ENCODE measurements at regions not wholly inside any gene's neighbourhood (a gene's known extent, or its start where the extent isn't known, plus 50 kb on each side); places are given as distances from the start of the nearest gene placed in this dataset.

- no peaks in the 10 kb centered on the region for H3K4me1 ChIP-seq (ENCODE audit: insufficient read depth)
- no peaks in the 10 kb centered on the region for H3K36me3 ChIP-seq (ENCODE audit: insufficient read depth)
- DNase-seq (ENCODE audit: extremely low spot score): no peak
- 78% methylated on average over 2 of the region's 2 CpGs for WGBS
- no peak overlapping the region for H3K27ac ChIP-seq (ENCODE audit: low read depth)
- no peak overlapping the region for H3K4me3 ChIP-seq (ENCODE audit: low read depth, low read length)
Measured at GRCh38 chr1:34306568-34306967, 129.9 kb downstream of the C1orf94 start.

- H3K36me3 ChIP-seq (ENCODE audit: insufficient read depth): no peaks in the 10 kb centered on the region
- H3K4me3 ChIP-seq (ENCODE audit: low read depth, low read length): no peak overlapping the region
- 43% methylated on average over 1 of the region's 1 CpG for WGBS
Measured at GRCh38 chr1:34312359-34312758, 135.7 kb downstream of the C1orf94 start.

GRCh38 chr1:34315974-34316373 is 139.3 kb downstream of the C1orf94 start:
- H3K4me3 ChIP-seq (ENCODE audit: low read depth, low read length): no peak overlapping the region
- no peaks in the 10 kb centered on the region for H3K36me3 ChIP-seq (ENCODE audit: insufficient read depth)
- no peak overlapping the region for H3K27ac ChIP-seq (ENCODE audit: low read depth)
- no peaks in the 10 kb centered on the region for H3K4me1 ChIP-seq (ENCODE audit: insufficient read depth)
- 80% methylated on average over 1 of the region's 1 CpG for WGBS
- no peak for DNase-seq (ENCODE audit: extremely low spot score)

More at GRCh38 chr1:34312359-34312758, 135.7 kb downstream of the C1orf94 start:
- Histone ChIP-seq H3K27ac (ENCODE audit: low read depth) (no peak overlapping the region), H3K4me1 (ENCODE audit: insufficient read depth) (no peaks in the 10 kb centered on the region)
- DNase-seq (ENCODE audit: extremely low spot score): no peak

GRCh38 chr1:34316773-34317172 is 140.1 kb downstream of the C1orf94 start:
- no peak for DNase-seq (ENCODE audit: extremely low spot score)
- no peaks in the 10 kb centered on the region for H3K4me1 ChIP-seq (ENCODE audit: insufficient read depth)
- H3K36me3 ChIP-seq (ENCODE audit: insufficient read depth): no peaks in the 10 kb centered on the region
- H3K27ac ChIP-seq (ENCODE audit: low read depth): no peak overlapping the region
- H3K4me3 ChIP-seq (ENCODE audit: low read depth, low read length): no peak overlapping the region

GRCh38 chr1:34319218-34319617 is 142.5 kb downstream of the C1orf94 start:
- Histone ChIP-seq H3K36me3 (ENCODE audit: insufficient read depth) (no peaks in the 10 kb centered on the region), H3K27ac (ENCODE audit: low read depth) (no peak overlapping the region), H3K4me1 (ENCODE audit: insufficient read depth) (no peaks in the 10 kb centered on the region), H3K4me3 (ENCODE audit: low read depth, low read length) (no peak overlapping the region)
- no peak for DNase-seq (ENCODE audit: extremely low spot score)
- 30% methylated on average over 4 of the region's 4 CpGs for WGBS

GRCh38 chr1:34320053-34320669 is 143.5 kb downstream of the C1orf94 start:
- Histone ChIP-seq H3K36me3 (ENCODE audit: insufficient read depth) (no peaks in the 10 kb centered on the region), H3K27ac (ENCODE audit: low read depth) (no peak overlapping the region), H3K4me3 (ENCODE audit: low read depth, low read length) (no peak overlapping the region), H3K4me1 (ENCODE audit: insufficient read depth) (no peaks in the 10 kb centered on the region)
- no peak for DNase-seq (ENCODE audit: extremely low spot score)
- 30% methylated on average over 1 of the region's 1 CpG for WGBS

- 66% methylated on average over 3 of the region's 3 CpGs for WGBS
- no peak for DNase-seq (ENCODE audit: extremely low spot score)
- Histone ChIP-seq H3K4me1 (ENCODE audit: insufficient read depth) (no peaks in the 10 kb centered on the region), H3K27ac (ENCODE audit: low read depth) (no peak overlapping the region), H3K4me3 (ENCODE audit: low read depth, low read length) (no peak overlapping the region), H3K36me3 (ENCODE audit: insufficient read depth) (no peaks in the 10 kb centered on the region)
Measured at GRCh38 chr1:34322969-34323368, 146.3 kb downstream of the C1orf94 start.

- H3K27ac ChIP-seq (ENCODE audit: low read depth): no peak overlapping the region
Measured at GRCh38 chr1:34324879-34325440, 148.3 kb downstream of the C1orf94 start.

GRCh38 chr1:34328281-34328799 is 151.6 kb downstream of the C1orf94 start:
- Histone ChIP-seq H3K4me3 (ENCODE audit: low read depth, low read length) (no peak overlapping the region), H3K4me1 (ENCODE audit: insufficient read depth) (no peaks in the 10 kb centered on the region), H3K36me3 (ENCODE audit: insufficient read depth) (no peaks in the 10 kb centered on the region), H3K27ac (ENCODE audit: low read depth) (no peak overlapping the region)
- no peak for DNase-seq (ENCODE audit: extremely low spot score)
- 23% methylated on average over 8 of the region's 8 CpGs for WGBS

More at GRCh38 chr1:34324879-34325440, 148.3 kb downstream of the C1orf94 start:
- WGBS: 71% methylated on average over 10 of the region's 10 CpGs
- H3K4me1 ChIP-seq (ENCODE audit: insufficient read depth): no peaks in the 10 kb centered on the region
- no peak for DNase-seq (ENCODE audit: extremely low spot score)
- no peak overlapping the region for H3K4me3 ChIP-seq (ENCODE audit: low read depth, low read length)
- H3K36me3 ChIP-seq (ENCODE audit: insufficient read depth): no peaks in the 10 kb centered on the region

- no peak overlapping the region for H3K27ac ChIP-seq (ENCODE audit: low read depth)
- WGBS: 59% methylated on average over 3 of the region's 3 CpGs
- DNase-seq (ENCODE audit: extremely low spot score): no peak
- no peak overlapping the region for H3K4me3 ChIP-seq (ENCODE audit: low read depth, low read length)
- no peaks in the 10 kb centered on the region for H3K36me3 ChIP-seq (ENCODE audit: insufficient read depth)
- no peaks in the 10 kb centered on the region for H3K4me1 ChIP-seq (ENCODE audit: insufficient read depth)
Measured at GRCh38 chr1:34330061-34330460, 153.4 kb downstream of the C1orf94 start.

GRCh38 chr1:34331020-34331926 is 154.6 kb downstream of the C1orf94 start:
- DNase-seq (ENCODE audit: extremely low spot score): no peak
- 87% methylated on average over 9 of the region's 9 CpGs for WGBS
- no peak overlapping the region for H3K4me3 ChIP-seq (ENCODE audit: low read depth, low read length)
- no peaks in the 10 kb centered on the region for H3K36me3 ChIP-seq (ENCODE audit: insufficient read depth)
- H3K27ac ChIP-seq (ENCODE audit: low read depth): no peak overlapping the region
- no peaks in the 10 kb centered on the region for H3K4me1 ChIP-seq (ENCODE audit: insufficient read depth)

GRCh38 chr1:34332996-34333395 is 156.3 kb downstream of the C1orf94 start:
- H3K27ac ChIP-seq (ENCODE audit: low read depth): no peak overlapping the region
- DNase-seq (ENCODE audit: extremely low spot score): no peak
- 49% methylated on average over 4 of the region's 4 CpGs for WGBS
- no peaks in the 10 kb centered on the region for H3K4me1 ChIP-seq (ENCODE audit: insufficient read depth)
- H3K36me3 ChIP-seq (ENCODE audit: insufficient read depth): no peaks in the 10 kb centered on the region
- no peak overlapping the region for H3K4me3 ChIP-seq (ENCODE audit: low read depth, low read length)

GRCh38 chr1:34338871-34339270 is 162.2 kb downstream of the C1orf94 start:
- WGBS: 68% methylated on average over 1 of the region's 1 CpG
- DNase-seq (ENCODE audit: extremely low spot score): no peak
- no peaks in the 10 kb centered on the region for H3K4me1 ChIP-seq (ENCODE audit: insufficient read depth)
- H3K27ac ChIP-seq (ENCODE audit: low read depth): no peak overlapping the region
- no peaks in the 10 kb centered on the region for H3K36me3 ChIP-seq (ENCODE audit: insufficient read depth)
- H3K4me3 ChIP-seq (ENCODE audit: low read depth, low read length): no peak overlapping the region

- H3K4me3 ChIP-seq (ENCODE audit: low read depth, low read length): no peak overlapping the region
- H3K36me3 ChIP-seq (ENCODE audit: insufficient read depth): no peaks in the 10 kb centered on the region
- WGBS: 65% methylated on average over 2 of the region's 2 CpGs
- H3K27ac ChIP-seq (ENCODE audit: low read depth): no peak overlapping the region
- no peak for DNase-seq (ENCODE audit: extremely low spot score)
- H3K4me1 ChIP-seq (ENCODE audit: insufficient read depth): no peaks in the 10 kb centered on the region
Measured at GRCh38 chr1:34341896-34342295, 165.2 kb downstream of the C1orf94 start.
